ENCODE measurements at regions not wholly inside any gene's neighbourhood (a gene's known extent, or its start where the extent isn't known, plus 50 kb on each side); places are given as distances from the start of the nearest gene placed in this dataset.

DNA sequence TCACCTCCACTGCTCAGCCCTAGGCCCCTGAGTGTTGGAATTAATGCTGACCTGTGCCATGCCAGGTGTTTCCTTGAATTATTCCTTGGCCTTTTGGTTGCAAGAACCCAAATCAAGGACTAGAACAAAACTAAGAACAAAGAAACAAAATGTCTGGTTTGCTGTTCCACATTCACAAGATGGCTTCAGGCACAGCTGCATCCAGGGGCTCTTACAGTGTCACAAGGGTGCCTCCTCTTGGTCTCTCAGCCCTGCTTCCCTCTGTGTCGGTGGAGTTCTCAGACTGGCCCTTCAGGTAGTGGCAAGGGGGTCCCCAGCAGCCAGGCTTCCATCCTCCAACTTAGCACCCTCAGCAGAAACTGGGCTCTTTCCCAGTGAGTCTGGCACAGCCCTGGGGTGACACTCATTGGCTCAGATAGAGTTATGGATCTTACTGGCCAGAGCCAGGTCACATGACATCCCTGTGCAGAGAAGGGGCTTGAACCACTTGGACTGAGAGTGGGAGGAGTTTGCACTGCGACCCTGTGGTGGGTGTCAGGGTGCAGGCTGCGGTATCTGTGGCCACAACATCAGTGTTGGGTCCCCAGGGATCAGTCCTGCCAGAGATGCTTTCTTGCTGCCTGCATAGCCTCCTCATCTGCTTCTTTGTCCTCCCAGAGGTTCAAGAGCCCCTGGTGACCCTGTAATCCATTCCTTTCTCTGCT lies 427.7 kb upstream of the SULF2 start:
- Histone ChIP-seq H3K27me3 (ENCODE audit: insufficient read depth, low read length) (no peaks in the 10 kb centered on the region), H3K27ac (ENCODE audit: low read depth, low read length) (no peak overlapping the region), H3K9me3 (ENCODE audit: control insufficient read depth in 1 of 2, low read length in 2 of 2) (no peaks in the 10 kb centered on the region), H3K4me1 (ENCODE audit: insufficient read depth, low read length) (no peaks in the 10 kb centered on the region), H3K4me3 (ENCODE audit: low read length in 2 of 2) (no peak overlapping the region), H3K36me3 (ENCODE audit: insufficient read depth, low read length) (no peaks in the 10 kb centered on the region)
- ChIA-PET CTCF (ENCODE audit: partially characterized antibody) (no interaction called here), POLR2A (ENCODE audit: partially characterized antibody) (no interaction called here)
- no peak overlapping the region for H3K4me3 Mint-ChIP-seq
- H3K27me3 Mint-ChIP-seq, result peaks cover 4 to 7% of the 10 kb centered on the region in 2 donors
- no peaks in the 10 kb centered on the region for H3K36me3 Mint-ChIP-seq
- H3K27ac Mint-ChIP-seq, result no peak overlapping the region
- H3K9me3 Mint-ChIP-seq, result no peaks in the 10 kb centered on the region
- H3K4me1 Mint-ChIP-seq, result no peaks in the 10 kb centered on the region
- intact Hi-C loops (cut with micrococcal nuclease), result no loop called here
- no peak for DNase-seq

DNA sequence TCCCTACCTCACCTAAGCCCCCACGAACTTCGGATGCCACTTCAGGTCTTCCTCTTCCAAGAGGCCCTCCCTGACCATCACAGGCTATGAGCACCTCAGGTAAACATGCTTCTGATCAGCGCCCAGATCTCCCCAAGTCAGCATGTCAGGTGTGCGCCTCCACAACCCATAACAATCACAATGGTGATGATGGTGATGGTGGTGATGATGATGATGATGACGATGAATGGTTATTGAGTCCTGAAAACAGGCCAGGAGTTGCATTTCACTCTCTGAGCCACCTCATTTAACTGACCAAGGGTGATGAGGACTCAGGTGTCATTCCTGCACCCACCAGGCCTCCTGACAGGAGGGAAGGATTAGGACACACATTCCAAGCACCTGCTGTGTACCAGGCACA lies 426.6 kb upstream of the SULF2 start:
- no peaks in the 10 kb centered on the region for H3K9me3 Mint-ChIP-seq
- ChIA-PET CTCF (ENCODE audit: partially characterized antibody) (no interaction called here), POLR2A (ENCODE audit: partially characterized antibody) (no interaction called here)

DNA sequence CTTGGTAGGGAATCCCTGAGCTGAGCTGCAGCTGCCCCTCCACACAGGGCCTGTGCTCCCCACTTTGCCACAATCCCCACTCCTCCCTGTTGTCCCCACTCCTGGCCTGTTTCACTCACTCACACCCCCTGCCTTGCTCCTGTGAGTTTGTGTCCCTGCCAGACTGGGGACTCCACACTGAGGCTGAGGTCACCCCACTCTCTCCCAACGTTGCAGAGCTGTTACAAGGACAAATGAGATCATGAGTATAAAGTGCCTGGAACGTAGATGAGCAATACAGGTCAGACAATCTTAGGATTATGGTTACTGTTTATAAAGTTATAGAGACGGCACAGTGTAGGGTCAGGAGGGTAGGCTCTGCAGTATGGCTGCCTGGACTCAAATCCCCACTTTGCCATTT lies 426.0 kb upstream of the SULF2 start:
- Mint-ChIP-seq H3K4me1 (no peaks in the 10 kb centered on the region), H3K27me3 (peaks cover 7% of the 10 kb centered on the region in 2 donors), H3K9me3 (no peaks in the 10 kb centered on the region), H3K4me3 (no peak overlapping the region), H3K27ac (no peak overlapping the region), H3K36me3 (no peaks in the 10 kb centered on the region)
- Histone ChIP-seq H3K36me3 (ENCODE audit: insufficient read depth, low read length) (no peaks in the 10 kb centered on the region), H3K27ac (ENCODE audit: low read depth, low read length) (no peak overlapping the region), H3K27me3 (ENCODE audit: insufficient read depth, low read length) (no peaks in the 10 kb centered on the region), H3K4me3 (ENCODE audit: low read length in 2 of 2) (no peak overlapping the region), H3K4me1 (ENCODE audit: insufficient read depth, low read length) (no peaks in the 10 kb centered on the region), H3K9me3 (ENCODE audit: control insufficient read depth in 1 of 2, low read length in 2 of 2) (no peaks in the 10 kb centered on the region)
- CTCF ChIA-PET (ENCODE audit: partially characterized antibody), result no interaction called here
- DNase-seq, result no peak
- POLR2A ChIA-PET (ENCODE audit: partially characterized antibody), result no interaction called here
- intact Hi-C loops (cut with micrococcal nuclease), result no loop called here

More for the DNA sequence above, 426.6 kb upstream of the SULF2 start:
- Histone ChIP-seq H3K27ac (ENCODE audit: low read depth, low read length) (no peak overlapping the region), H3K27me3 (ENCODE audit: insufficient read depth, low read length) (no peaks in the 10 kb centered on the region), H3K36me3 (ENCODE audit: insufficient read depth, low read length) (no peaks in the 10 kb centered on the region), H3K9me3 (ENCODE audit: control insufficient read depth in 1 of 2, low read length in 2 of 2) (no peaks in the 10 kb centered on the region), H3K4me3 (ENCODE audit: low read length in 2 of 2) (no peak overlapping the region), H3K4me1 (ENCODE audit: insufficient read depth, low read length) (no peaks in the 10 kb centered on the region)
- Mint-ChIP-seq H3K4me1 (no peaks in the 10 kb centered on the region), H3K27ac (no peak overlapping the region), H3K4me3 (no peak overlapping the region), H3K27me3 (peaks cover 7% of the 10 kb centered on the region in 2 donors), H3K36me3 (no peaks in the 10 kb centered on the region)
- intact Hi-C loops (cut with micrococcal nuclease), result no loop called here
- DNase-seq, result no peak

DNA sequence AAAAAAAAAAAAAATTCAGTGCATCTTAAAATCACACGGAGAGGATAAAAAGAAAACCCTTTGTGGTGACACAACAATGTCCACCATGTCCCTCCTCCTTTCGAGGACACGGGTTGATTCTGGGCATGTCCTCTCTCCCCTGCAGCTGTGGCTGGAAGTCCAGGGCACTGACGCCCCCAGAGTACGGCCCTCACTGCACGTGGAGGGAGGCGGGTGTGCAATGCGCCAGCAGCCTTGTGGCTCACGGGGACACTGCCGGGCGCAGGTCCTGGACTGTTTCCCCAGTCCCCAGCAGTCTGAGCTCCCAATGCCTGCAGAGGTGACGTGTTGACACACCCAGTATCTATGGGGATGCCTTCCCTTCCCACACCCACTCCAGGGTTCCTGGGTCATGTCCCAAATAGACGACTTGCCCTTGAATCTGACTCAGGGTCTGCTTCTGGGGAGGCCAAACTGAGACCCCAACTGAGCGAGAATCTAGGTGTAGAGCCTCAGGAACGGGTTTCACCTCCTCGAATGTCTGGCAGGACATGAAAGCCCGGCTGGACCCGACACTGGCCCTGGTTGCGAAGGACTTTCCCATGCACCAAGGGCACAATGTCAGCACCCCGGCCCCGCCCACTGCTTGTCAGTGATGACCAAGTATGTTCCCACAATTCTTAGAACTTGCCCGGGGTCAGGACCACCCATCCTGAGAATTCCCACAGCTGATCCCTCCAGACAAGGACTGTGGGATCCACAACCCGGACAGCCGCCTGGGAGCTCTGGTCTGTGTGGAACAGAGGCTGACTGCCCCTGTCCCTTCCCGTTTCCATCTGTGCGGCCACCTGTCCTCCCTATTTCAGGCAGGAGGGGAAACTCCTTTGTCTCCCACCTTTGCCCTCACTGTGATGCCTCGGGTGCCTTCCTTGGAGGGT lies 425.1 kb upstream of the SULF2 start:
- CTCF ChIA-PET (ENCODE audit: partially characterized antibody), result no interaction called here
- no peaks in the 10 kb centered on the region for H3K9me3 Mint-ChIP-seq

DNA sequence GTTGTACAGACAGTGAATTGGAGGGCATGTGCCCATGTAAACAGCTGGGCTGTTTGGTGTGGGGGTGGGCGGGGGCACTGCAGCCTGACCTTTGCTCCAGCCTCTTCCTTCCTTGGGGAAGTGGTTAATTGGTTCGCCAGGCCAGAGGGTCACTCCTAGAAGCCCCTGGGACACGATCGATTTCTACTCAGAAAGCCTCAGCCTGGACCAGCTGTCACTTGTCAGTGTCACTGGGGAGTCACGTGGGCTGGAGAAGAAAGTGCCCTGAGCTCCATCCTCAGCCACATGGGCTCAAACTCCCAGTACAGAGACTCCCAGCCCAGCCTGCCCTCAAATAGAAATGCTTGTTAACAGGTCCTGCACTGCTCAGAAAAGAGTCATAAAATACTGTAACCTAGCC lies 423.8 kb upstream of the SULF2 start:
- no peak overlapping the region for H3K27ac ChIP-seq (ENCODE audit: low read depth, low read length)
- no peaks in the 10 kb centered on the region for H3K36me3 Mint-ChIP-seq
- intact Hi-C loops (cut with micrococcal nuclease), result no loop called here
- no peaks in the 10 kb centered on the region for H3K36me3 ChIP-seq (ENCODE audit: insufficient read depth, low read length)
- no peaks in the 10 kb centered on the region for H3K4me1 Mint-ChIP-seq
- H3K4me3 ChIP-seq (ENCODE audit: low read length in 2 of 2), result no peak overlapping the region
- H3K9me3 ChIP-seq (ENCODE audit: control insufficient read depth in 1 of 2, low read length in 2 of 2), result no peaks in the 10 kb centered on the region
- H3K27me3 Mint-ChIP-seq, result peaks cover 3 to 7% of the 10 kb centered on the region in 2 donors
- CTCF ChIA-PET (ENCODE audit: partially characterized antibody), result no interaction called here
- no peaks in the 10 kb centered on the region for H3K9me3 Mint-ChIP-seq
- POLR2A ChIA-PET (ENCODE audit: partially characterized antibody), result no interaction called here
- no peak for DNase-seq
- H3K4me1 ChIP-seq (ENCODE audit: insufficient read depth, low read length), result no peaks in the 10 kb centered on the region
- no peak overlapping the region for H3K27ac Mint-ChIP-seq
- H3K27me3 ChIP-seq (ENCODE audit: insufficient read depth, low read length), result no peaks in the 10 kb centered on the region
- no peak overlapping the region for H3K4me3 Mint-ChIP-seq

More for the DNA sequence above, 425.1 kb upstream of the SULF2 start:
- Mint-ChIP-seq H3K27ac (no peak overlapping the region), H3K4me3 (no peak overlapping the region), H3K4me1 (no peaks in the 10 kb centered on the region), H3K36me3 (no peaks in the 10 kb centered on the region), H3K27me3 (peaks cover 6 to 7% of the 10 kb centered on the region in 2 donors)
- H3K4me1 ChIP-seq (ENCODE audit: insufficient read depth, low read length), result no peaks in the 10 kb centered on the region
- H3K4me3 ChIP-seq (ENCODE audit: low read length in 2 of 2), result no peak overlapping the region
- H3K27me3 ChIP-seq (ENCODE audit: insufficient read depth, low read length), result no peaks in the 10 kb centered on the region
- H3K36me3 ChIP-seq (ENCODE audit: insufficient read depth, low read length), result no peaks in the 10 kb centered on the region
- no peak for DNase-seq
- no peaks in the 10 kb centered on the region for H3K9me3 ChIP-seq (ENCODE audit: control insufficient read depth in 1 of 2, low read length in 2 of 2)
- intact Hi-C loops (cut with micrococcal nuclease), result no loop called here
- POLR2A ChIA-PET (ENCODE audit: partially characterized antibody), result no interaction called here
- H3K27ac ChIP-seq (ENCODE audit: low read depth, low read length), result no peak overlapping the region

DNA sequence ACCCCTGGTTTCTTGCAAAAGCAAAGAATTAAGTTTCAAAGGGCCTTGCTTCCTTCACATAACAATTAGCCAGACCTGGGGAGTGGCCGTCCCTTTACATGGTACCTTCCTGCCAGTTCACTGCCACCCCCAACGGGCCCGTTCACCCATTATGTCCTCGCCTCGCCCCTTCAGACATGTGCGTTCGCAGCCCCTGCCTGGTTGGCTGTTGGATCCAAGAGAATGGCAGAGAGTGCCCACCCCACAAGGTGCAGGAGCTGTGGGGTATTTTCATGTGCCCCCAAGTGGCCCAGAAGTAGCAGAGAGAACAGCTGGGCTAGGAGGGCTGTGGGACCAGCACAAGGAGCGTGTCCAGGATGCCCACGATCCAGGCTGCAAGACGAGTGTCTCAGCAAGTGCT lies 422.9 kb upstream of the SULF2 start:
- ChIA-PET CTCF (ENCODE audit: partially characterized antibody) (no interaction called here), POLR2A (ENCODE audit: partially characterized antibody) (no interaction called here)
- Histone ChIP-seq H3K9me3 (ENCODE audit: control insufficient read depth in 1 of 2, low read length in 2 of 2) (no peaks in the 10 kb centered on the region), H3K27me3 (ENCODE audit: insufficient read depth, low read length) (no peaks in the 10 kb centered on the region), H3K4me1 (ENCODE audit: insufficient read depth, low read length) (no peaks in the 10 kb centered on the region), H3K36me3 (ENCODE audit: insufficient read depth, low read length) (no peaks in the 10 kb centered on the region), H3K27ac (ENCODE audit: low read depth, low read length) (no peak overlapping the region), H3K4me3 (ENCODE audit: low read length in 2 of 2) (no peak overlapping the region)
- intact Hi-C loops (cut with micrococcal nuclease), result no loop called here
- H3K4me3 Mint-ChIP-seq, result no peak overlapping the region
- H3K4me1 Mint-ChIP-seq, result no peaks in the 10 kb centered on the region
- no peak for DNase-seq
- H3K36me3 Mint-ChIP-seq, result no peaks in the 10 kb centered on the region
- H3K27me3 Mint-ChIP-seq, result peaks cover 5 to 9% of the 10 kb centered on the region in 2 donors
- H3K27ac Mint-ChIP-seq, result no peak overlapping the region
- no peaks in the 10 kb centered on the region for H3K9me3 Mint-ChIP-seq

DNA sequence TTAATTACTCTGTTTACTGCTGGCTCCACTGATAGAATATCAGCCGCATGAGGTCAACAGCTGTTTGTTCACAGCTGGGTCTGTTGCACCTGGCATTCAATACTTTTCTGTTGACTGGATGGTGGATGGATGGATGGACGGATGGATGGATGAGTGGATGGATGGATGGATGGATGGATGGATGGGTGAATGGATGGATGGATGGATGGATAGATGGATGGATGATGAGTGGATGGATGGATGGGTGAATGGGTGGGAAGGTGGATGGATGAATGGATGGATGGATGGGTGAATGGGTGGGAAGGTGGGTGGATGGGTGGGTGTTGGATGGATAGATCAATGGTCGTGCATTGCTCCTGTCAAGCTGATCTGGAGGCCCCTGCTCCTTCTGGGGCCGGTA lies 422.2 kb upstream of the SULF2 start:
- Mint-ChIP-seq H3K27ac (no peak overlapping the region), H3K27me3 (peaks cover 5 to 11% of the 10 kb centered on the region in 2 donors), H3K9me3 (no peaks in the 10 kb centered on the region), H3K36me3 (no peaks in the 10 kb centered on the region), H3K4me3 (no peak overlapping the region), H3K4me1 (no peaks in the 10 kb centered on the region)
- POLR2A ChIA-PET (ENCODE audit: partially characterized antibody), result no interaction called here
- Histone ChIP-seq H3K27me3 (ENCODE audit: insufficient read depth, low read length) (no peaks in the 10 kb centered on the region), H3K27ac (ENCODE audit: low read depth, low read length) (no peak overlapping the region), H3K36me3 (ENCODE audit: insufficient read depth, low read length) (no peaks in the 10 kb centered on the region), H3K9me3 (ENCODE audit: control insufficient read depth in 1 of 2, low read length in 2 of 2) (no peaks in the 10 kb centered on the region), H3K4me3 (ENCODE audit: low read length in 2 of 2) (no peak overlapping the region), H3K4me1 (ENCODE audit: insufficient read depth, low read length) (no peaks in the 10 kb centered on the region)
- DNase-seq, result no peak
- CTCF ChIA-PET (ENCODE audit: partially characterized antibody), result no interaction called here
- intact Hi-C loops (cut with micrococcal nuclease), result no loop called here
